H1 (cell line): ENCODE measurements at regions not wholly inside any gene's neighbourhood (a gene's known extent, or its start where the extent isn't known, plus 50 kb on each side); places are given as distances from the start of the nearest gene placed in this dataset.

Source experiments
- TF ChIP-seq, protein P1 (sequence below): fragments of 300-600 bp; sonication (generic); IDR thresholded peaks from 2 replicates; pipeline ENCODE4 v1.7.1; 2012; ENCODE audit warnings: low read length, moderate library complexity, mild to moderate bottlenecking, inconsistent platforms; ENCODE audit not compliant: insufficient replicate concordance

DNA sequence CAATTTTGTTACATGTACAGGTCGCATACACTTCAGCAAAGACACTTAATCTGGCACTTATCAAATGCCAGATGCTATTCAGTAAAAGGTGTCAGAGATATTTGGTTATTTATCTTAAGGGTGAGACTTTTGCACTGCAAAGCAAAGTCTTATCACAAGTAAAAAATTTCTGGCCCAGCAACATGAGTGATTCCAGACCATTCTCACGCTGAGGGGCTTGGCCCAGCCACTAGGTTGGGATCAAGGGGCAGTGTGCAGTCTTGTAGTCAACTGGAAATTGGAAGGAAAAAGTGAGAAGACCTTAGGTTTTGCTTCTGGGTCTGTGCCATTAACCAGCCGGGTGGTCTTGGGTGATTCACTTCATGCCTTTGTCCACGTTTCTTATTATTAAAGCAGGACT is 181.6 kb downstream of the RNF144A start (continued):
- TF ChIP-seq, protein P1, sequence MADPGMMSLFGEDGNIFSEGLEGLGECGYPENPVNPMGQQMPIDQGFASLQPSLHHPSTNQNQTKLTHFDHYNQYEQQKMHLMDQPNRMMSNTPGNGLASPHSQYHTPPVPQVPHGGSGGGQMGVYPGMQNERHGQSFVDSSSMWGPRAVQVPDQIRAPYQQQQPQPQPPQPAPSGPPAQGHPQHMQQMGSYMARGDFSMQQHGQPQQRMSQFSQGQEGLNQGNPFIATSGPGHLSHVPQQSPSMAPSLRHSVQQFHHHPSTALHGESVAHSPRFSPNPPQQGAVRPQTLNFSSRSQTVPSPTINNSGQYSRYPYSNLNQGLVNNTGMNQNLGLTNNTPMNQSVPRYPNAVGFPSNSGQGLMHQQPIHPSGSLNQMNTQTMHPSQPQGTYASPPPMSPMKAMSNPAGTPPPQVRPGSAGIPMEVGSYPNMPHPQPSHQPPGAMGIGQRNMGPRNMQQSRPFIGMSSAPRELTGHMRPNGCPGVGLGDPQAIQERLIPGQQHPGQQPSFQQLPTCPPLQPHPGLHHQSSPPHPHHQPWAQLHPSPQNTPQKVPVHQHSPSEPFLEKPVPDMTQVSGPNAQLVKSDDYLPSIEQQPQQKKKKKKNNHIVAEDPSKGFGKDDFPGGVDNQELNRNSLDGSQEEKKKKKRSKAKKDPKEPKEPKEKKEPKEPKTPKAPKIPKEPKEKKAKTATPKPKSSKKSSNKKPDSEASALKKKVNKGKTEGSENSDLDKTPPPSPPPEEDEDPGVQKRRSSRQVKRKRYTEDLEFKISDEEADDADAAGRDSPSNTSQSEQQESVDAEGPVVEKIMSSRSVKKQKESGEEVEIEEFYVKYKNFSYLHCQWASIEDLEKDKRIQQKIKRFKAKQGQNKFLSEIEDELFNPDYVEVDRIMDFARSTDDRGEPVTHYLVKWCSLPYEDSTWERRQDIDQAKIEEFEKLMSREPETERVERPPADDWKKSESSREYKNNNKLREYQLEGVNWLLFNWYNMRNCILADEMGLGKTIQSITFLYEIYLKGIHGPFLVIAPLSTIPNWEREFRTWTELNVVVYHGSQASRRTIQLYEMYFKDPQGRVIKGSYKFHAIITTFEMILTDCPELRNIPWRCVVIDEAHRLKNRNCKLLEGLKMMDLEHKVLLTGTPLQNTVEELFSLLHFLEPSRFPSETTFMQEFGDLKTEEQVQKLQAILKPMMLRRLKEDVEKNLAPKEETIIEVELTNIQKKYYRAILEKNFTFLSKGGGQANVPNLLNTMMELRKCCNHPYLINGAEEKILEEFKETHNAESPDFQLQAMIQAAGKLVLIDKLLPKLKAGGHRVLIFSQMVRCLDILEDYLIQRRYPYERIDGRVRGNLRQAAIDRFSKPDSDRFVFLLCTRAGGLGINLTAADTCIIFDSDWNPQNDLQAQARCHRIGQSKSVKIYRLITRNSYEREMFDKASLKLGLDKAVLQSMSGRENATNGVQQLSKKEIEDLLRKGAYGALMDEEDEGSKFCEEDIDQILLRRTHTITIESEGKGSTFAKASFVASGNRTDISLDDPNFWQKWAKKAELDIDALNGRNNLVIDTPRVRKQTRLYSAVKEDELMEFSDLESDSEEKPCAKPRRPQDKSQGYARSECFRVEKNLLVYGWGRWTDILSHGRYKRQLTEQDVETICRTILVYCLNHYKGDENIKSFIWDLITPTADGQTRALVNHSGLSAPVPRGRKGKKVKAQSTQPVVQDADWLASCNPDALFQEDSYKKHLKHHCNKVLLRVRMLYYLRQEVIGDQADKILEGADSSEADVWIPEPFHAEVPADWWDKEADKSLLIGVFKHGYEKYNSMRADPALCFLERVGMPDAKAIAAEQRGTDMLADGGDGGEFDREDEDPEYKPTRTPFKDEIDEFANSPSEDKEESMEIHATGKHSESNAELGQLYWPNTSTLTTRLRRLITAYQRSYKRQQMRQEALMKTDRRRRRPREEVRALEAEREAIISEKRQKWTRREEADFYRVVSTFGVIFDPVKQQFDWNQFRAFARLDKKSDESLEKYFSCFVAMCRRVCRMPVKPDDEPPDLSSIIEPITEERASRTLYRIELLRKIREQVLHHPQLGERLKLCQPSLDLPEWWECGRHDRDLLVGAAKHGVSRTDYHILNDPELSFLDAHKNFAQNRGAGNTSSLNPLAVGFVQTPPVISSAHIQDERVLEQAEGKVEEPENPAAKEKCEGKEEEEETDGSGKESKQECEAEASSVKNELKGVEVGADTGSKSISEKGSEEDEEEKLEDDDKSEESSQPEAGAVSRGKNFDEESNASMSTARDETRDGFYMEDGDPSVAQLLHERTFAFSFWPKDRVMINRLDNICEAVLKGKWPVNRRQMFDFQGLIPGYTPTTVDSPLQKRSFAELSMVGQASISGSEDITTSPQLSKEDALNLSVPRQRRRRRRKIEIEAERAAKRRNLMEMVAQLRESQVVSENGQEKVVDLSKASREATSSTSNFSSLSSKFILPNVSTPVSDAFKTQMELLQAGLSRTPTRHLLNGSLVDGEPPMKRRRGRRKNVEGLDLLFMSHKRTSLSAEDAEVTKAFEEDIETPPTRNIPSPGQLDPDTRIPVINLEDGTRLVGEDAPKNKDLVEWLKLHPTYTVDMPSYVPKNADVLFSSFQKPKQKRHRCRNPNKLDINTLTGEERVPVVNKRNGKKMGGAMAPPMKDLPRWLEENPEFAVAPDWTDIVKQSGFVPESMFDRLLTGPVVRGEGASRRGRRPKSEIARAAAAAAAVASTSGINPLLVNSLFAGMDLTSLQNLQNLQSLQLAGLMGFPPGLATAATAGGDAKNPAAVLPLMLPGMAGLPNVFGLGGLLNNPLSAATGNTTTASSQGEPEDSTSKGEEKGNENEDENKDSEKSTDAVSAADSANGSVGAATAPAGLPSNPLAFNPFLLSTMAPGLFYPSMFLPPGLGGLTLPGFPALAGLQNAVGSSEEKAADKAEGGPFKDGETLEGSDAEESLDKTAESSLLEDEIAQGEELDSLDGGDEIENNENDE = no peak
